GM18909 (cell line): ENCODE measurements at regions not wholly inside any gene's neighbourhood (a gene's known extent, or its start where the extent isn't known, plus 50 kb on each side); places are given as distances from the start of the nearest gene placed in this dataset.
"Not testable (repeated sequence)": the region's sequence is repeated elsewhere in the genome, so short reads cannot be mapped to it uniquely, and the experiment has no call there.

Experiments used
- ATAC-seq: cut with Tn5 transposase; IDR thresholded peaks from one replicate; pipeline ENCODE4 v1.9.1; 2021; ENCODE audit warnings: mild to moderate bottlenecking; ENCODE audit not compliant: unreplicated experiment, poor library complexity

DNA sequence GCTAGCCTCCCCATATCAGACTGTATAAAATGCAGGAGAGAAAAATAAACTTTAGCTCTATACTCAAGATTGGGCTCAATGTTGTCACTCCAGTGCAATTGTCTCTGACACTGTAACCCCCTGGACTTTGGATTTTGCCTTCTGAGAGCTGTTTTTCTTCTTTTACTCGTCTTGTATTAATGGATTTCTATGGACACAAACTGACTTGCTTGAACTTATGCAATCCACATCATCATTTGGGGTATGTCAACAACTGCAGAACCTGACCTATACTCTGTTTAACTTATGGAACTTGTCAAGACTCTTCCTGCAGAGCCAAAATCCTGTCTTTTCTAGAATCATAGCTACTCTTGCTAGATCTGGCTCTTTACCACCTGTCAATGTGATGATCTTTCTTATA lies 257.8 kb upstream of the DCC start:
- ATAC-seq = no peak

DNA sequence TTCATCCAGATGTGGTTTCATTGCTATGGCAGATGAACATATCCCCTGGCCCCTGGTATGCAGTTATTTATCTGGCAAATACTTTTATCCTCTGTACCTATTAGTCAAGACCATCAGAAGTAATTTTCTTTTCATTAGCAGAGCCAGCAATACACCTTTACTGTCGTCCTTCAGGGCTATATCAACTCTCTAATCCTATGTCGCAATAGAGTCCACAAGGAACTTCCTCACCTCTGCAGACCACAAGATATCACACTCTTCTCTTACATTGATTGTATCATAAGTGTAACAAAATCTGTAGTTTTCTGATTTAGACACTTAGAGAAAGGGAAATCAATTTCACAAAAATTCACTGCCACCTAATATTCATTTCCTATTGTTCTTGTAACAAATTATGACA lies 252.9 kb upstream of the DCC start:
- no peak for ATAC-seq

DNA sequence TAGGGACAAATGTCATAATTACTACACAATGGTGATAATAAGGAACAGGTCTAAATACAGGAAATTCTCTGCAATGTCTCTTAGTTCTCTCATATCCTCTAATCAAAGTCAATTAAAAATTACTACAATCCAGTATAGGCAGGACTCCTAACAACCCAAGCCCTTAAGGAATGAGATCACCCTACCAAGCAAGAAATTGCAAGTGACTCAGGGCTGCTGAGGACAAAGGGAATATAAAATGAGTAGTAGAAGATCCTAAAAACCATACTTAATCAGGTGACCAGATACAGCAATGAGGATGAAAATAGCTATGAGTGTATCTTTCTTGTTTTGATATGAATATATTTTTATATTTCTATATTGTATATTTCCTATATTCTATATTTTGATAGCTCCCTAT lies 250.0 kb upstream of the DCC start:
- ATAC-seq = no peak

DNA sequence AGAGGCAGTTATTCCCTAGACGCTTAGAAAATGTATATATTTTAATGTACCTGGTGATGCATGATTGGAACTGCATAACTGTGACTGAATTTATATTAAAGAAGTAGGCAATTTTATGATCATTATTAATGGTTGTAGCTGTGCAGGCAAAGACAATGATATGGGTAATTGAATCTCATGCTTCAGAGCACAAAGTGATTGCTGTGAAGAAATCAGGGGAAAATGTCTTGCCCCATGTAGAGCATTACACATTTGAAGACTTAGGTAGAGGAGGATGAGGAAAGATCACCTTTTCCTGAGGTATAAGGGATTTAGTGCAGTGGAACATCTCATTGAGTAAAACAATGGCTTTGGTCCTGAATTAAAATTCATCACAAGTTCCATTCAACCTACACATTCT lies 246.8 kb upstream of the DCC start:
- ATAC-seq = no peak

DNA sequence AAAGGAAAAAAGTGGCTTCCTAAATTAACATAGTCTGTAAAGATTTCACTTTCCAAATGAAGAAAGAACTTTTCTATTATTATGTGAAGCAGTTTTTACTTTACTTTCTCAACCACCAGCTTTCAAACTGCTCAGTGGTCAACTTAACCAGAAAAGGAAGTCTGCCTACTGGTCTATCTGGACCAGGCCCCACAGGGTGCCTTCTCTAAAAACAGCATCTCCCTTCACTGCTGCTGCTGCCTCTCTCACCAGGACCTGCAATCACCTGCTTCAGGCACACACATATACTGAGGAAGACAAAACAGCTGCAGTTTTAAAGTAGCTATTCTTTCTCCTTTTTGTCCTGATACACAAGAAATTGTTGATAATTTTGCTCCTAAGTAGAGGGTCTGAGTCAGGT lies 221.3 kb upstream of the DCC start:
- ATAC-seq = no peak

DNA sequence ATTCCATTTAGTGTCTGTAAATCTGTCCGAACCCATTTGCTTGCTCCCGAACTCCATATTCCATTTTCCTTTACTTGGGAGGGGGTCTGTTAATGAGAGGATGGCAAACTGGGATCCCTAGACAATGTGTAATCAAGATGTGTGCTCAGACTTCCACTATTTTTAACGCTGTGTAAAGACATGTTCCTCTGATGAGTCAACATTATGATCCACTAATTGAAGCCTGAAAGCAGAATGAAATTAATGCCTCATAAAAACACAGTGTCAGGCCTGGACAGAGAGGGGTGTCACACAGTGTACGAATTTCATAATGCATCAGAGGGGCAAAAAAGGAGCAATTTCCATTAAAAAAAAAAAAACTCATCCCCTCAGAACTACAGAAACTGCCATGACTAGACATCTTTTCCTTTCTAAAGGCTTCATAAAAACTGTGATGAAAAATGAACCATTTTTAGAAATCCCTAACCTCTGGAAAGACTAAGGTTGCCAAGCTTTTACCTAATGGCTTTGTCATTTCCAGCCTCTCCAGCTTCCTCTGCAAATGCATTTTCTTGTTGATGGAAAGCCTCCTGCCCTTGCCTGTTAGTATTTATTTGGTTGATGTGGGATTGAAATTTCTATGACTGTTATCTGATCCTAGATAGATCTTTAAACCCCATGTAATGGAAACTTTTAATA lies 209.2 kb upstream of the DCC start:
- ATAC-seq = no peak

DNA sequence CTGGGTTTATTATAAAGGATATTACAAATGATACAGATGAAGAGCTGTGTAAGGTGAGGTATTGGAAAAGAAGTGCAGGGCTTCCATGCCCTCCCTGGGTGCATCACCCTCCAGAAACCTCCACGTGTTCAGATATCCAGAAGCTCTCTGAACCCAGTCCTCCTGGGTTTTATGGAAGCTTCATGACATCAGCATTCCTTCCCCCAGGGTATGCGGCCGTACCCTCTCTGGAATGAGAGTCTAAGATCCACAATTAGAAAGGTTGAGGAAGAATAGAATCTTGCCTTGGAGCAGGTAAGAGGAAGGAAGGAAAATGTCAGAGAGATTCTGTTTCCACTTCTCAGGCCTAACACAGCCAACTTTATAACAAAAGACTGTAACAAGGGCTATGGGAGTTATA lies 208.2 kb upstream of the DCC start:
- no peak for ATAC-seq

DNA sequence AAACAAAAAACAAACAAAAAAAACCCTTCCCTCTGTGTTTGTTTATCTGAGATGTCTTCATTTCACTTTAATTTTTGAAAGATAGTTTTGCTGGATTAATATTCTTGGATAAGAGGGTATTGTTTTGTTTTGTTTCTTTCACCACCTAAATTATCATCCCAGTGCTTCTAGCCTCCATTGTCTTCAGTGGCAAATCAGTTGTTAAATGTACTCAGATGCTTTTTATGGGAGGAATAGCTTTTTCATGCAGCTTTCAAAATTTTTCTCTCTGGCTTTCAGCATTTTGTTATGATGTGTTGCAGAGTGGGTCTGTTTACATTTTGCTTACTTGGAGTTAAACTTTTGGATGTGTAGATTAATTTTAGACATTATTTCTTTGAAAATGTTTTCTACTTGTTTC lies 203.5 kb upstream of the DCC start:
- no peak for ATAC-seq

DNA sequence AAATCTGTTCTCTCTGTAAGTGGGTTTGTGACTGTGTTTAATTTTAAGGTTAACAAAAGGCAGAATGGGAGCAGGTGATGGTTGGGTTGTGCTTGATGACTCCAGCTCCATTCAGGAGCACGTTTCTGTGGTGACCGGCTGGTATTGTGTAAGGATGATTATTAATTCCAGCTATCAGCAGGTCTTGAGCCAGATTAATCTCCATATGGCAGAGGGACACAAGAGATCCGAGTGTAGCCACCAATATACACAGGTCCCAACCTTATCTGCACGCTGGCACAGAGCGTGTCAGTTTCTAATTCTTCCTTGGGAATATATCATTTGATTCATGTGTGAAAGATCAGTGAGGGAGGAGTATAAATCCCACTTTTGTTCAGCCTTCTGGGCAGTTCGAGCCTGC lies 199.0 kb upstream of the DCC start:
- ATAC-seq = no peak

DNA sequence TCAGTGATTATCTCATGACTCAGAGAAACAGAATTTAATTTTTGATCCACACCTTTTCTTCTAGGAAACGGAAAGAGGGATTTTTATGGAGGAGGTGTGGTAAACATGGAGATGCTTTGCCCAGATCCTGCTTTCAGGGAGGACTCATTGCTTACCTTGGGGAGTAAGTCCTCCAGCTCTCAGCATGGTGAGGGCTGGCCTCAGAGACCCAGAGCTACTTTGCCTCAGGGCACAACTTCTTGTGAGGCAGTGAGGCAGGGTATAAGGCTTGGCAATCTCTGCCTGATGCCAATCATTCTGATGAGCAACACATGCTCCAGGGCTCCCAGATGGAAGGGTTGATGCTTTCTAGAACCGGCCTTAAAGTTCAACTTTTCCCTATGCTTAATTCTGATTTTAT lies 189.9 kb upstream of the DCC start:
- no peak for ATAC-seq

DNA sequence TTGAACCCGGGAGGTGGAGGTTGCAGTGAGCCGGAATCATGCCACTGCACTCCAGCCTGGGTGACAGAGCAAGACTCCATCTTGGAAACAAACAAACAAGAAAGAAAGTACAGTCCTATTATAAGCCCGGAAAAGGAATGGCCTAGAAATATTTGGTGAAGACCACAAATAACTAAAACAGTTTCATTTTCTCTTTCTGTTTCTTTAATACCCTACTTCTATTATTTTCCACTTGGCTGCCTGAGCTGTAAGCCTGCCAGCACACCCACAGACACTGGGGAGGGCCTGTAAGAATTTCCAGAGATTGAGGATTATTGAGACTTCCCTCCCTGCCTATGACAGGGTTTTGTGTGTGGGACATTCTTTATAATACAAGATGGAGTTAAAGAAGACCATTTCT lies 188.0 kb upstream of the DCC start:
- ATAC-seq = no peak

DNA sequence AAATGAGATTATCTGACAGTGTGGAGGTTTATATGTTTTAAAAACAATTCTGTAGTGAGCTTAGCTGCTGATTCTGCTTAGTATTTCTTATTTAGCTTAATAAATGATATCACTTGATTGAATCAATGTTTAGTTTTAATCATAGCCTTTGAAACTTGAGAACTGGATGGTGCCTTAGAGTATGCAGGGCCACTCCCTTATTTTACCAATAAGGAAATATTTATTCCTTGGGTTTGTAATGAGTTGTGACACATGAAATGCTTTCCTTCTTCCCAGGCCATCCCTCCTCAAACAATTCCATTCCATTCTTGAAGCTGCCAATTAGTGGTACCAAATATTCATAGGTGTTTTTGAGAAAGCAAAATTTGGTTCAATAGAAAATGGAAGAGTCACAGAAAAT lies 183.8 kb upstream of the DCC start:
- no peak for ATAC-seq

DNA sequence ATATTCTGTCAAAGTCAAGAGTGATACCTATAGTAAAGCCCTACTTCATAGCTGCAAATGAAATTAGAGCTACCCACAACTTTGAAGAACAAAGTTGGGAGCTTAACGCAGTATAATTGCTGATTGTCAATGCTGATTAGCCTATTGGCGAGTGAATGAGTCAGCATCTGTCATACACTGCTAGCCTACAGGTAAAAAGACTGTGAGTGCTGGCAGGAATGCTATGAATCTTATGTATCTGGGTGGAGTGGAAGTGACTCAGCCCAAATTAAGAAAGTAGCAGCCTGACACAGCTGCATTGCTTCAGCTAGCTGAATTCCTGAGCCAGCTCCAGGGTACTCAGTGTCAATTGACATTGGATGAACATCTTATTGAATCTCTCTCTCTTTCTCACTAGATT lies 179.4 kb upstream of the DCC start:
- ATAC-seq = no peak

DNA sequence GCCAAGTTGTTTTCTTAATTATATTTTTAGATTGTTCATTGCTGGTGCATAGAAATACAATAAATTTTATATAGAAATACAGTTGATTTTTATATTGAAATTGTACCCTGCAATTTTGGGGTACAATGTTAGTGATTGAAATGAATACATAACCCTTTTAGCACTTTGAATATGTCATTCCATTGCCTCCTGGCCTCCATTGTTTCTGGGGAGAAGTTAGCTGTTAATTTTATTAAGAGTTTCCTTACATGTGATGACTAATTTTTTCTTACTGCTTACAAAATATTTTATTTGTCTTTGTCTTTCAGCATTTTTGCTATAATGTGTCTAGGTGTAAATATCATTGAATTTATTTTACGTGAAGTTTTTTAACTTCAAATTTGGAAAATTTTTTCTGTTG lies 176.5 kb upstream of the DCC start:
- ATAC-seq = no peak

DNA sequence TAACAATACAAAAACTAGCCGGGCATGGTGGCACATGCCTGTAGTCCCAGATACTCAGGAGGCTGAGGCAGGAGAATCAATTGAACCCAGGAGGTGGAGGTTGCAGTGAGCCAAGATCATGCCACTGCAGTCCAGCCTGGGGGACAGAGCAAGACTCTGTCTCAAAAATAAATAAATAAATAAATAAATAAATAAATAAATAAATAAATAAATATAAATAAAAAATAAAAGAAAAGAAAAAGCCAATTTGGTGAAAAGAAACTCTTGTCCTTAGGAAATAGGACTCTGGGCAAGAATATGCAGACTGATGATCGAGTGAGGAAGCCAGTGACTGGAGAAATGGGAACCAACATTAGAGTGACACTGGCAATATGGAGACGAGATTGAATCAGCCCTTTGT lies 171.9 kb upstream of the DCC start:
- ATAC-seq = not testable (repeated sequence)

DNA sequence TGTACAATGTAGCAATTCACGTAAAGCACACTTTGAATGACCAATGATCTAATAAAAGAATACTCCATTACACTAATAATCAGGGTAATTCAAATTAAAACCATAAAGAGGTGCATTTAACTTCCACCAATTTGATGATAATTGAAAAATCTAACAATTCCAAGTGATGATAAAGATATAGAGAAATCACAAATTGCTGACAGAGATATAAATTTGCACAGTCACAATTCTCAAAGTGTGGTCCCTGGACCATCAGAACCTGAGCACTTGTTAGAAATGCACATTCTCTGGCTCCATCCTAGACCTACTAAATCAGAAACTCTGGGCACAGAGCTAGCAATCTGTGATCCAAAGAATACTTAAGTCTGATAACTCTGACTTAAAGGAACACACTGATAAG lies 165.8 kb upstream of the DCC start:
- ATAC-seq = no peak

DNA sequence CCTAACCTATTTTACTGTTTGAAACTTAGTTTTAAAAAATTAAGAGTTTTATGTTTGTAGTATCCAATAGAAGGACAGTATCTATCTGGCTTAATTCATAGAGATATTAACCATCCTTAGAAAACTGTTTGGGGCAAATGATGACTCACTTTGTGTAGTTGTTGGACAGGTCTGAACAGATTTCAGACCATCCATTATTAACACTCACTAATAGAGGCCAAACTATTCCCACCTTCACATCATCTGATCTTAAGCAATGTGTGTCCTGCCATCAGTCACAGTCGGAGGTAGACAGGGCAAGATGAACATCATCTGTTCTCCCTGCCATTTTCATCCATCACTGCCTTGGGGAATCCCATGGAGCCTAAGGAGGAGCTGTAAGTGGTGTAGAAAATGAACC lies 164.6 kb upstream of the DCC start:
- no peak for ATAC-seq

DNA sequence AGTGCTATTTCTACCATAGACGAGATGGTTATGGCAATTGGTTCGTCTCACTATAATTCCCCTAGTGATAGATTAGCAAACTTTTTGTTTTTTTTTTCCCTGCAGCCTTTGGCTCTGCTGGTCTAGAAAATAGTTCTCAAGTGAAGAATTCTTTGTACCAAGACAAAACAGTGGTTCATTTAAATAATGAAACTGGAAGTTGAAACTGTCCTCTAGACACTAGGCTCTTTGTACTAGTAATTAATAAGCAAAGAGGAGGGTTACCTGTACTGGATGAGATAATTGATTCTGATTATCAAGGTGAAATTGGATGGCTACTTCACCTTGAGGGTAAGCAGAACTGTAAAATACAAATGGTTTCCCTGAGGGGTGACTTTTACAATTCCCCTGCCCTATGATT lies 156.9 kb upstream of the DCC start:
- ATAC-seq = no peak

DNA sequence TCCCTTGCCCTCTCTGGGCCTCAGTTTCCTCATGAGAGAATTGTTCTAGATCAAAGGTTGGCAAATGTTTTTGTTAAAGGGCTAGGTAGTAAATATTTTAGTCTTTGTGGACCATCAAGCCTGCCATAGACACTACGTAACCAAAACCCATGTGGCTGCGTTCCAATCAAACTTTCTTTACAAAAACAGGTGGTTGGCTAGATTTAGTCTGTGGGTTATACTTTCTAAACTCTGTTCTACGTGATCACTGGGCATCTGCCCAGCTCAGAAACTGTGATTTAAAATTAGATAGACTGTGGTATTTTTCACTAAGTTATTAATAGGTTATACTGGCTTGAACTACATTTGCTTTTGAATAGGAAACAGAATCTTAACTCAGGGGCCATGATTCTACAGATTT lies 149.8 kb upstream of the DCC start:
- ATAC-seq = no peak

DNA sequence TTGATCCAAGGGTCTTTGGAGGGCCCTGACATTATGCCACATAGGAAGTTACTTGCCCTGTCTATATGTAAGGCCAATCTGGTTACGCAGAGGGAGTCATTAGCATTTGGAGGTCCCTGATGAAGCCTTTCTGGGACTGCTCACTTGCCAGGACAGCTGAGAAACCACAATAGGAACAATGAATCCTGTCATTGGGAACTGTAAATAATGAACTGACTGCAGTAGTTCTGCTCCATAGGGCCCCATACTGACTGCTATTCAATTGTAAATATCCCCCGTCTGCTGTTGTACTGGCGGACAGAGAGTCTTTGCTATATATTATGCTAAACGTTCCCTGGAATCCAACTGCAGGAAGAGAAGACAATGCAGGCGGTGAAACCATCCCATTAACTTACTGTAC lies 149.4 kb upstream of the DCC start:
- ATAC-seq = no peak

DNA sequence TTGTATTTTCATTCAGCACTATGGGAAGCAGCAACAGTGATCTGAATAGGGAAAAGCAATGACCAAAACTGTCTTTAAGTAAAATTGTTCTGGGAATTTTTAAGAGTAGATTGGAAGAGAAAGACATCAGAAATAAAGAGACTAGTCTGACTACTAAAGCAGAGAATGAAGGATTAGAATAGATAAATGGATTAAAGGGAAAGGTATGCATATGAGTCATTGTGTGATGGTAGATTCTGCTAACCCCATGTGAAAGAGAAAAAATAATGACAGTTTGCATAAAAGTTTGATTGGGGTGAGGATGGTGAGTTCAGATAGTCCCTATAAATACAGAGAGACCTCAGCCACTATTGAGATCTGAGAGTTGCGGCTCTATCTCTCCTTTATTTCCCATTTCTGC lies 139.6 kb upstream of the DCC start:
- no peak for ATAC-seq

DNA sequence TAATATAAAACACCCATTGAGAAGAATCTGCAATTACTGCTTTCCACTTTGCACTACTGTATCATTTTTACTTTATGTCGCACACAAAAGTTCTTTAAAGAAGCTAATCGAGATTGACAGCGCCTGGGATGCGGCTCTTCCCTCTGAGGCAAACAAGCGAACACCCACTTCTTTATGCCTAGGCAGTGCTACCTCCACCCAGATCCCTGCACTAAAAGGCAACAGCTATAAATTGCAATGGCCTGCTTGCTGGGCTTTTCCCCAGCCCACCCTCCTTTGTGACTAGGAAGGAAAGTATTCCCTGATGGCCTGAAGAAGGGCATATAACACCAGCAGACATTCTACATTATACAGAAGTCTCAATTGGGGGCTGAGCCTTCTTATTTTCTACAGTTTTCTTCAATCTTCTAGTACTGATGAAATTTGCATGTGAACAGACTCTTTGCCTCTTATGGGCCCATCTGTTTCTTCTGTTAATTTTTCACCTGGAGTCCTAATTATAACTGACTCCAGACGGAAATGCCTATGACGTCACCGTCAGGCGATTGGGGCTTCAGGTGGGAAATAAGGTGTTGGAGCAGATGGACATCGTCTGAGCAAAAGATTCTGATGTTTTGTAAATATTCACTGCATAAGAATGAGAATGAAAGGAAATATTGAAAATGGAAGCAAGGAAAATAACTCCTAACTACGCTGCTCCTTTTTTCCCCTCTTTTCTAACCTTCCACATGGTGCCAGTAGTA lies 138.9 kb upstream of the DCC start:
- no peak for ATAC-seq
